ENCODE measurements at regions not wholly inside any gene's neighbourhood (a gene's known extent, or its start where the extent isn't known, plus 50 kb on each side); places are given as distances from the start of the nearest gene placed in this dataset.

DNA sequence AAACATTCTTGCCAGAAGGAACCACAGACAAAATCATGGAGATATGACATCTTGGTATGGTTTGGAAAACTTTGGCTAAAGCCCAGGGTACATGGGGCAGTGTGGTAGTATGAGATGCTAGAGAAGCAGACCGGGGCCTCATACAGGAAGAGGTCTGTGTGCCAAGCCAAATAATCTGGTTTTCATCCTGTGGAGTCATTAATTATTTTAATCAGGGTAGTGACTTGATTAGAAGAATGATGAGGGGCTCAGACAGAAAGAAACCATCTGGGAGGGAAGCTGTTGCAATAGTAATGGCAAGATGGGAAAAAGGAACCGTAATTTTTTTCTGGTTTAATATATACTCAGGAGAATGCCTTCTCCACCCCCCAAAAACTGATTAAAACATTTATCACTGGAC lies 318.0 kb downstream of the BRINP2 start:
- BruUV-seq (replicated peaks) = no TSS peak
- POLR2A ChIA-PET = no interaction called here
- no peak for ATAC-seq

DNA sequence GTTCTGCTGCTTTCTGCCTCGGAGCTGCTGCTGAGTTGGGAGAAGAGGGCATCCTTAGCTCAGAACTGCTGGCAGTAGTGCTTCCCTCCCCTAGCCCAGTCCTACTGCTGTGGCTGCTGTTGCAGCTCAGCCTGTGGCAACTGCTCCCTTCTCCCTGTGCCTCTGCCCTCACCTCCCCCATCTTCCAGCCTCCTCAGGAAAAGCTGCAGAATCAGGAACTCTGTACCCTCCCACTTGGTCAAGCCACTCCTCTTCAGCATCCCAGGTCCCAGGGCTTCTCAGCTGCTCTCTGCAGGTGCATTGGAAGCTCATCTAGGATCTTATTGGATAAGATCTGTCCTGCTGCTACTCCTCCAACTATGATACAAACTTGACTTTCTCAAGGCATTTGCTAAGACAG lies 316.7 kb downstream of the BRINP2 start:
- POLR2A ChIA-PET = no interaction called here
- intact Hi-C loops (cut with micrococcal nuclease; ENCODE audit: unreplicated experiment) = no loop called here
- H3K9me3 ChIP-seq (ENCODE audit: control insufficient read depth, insufficient read depth, low read depth, low read length) = no peaks in the 10 kb centered on the region
- TF ChIP-seq POLR2AphosphoS5 (IDR thresholded peaks at IDR 0.05; ENCODE audit: low read depth, low read length) = no peak
- no peak for TF ChIP-seq TCF7L2 (IDR thresholded peaks at IDR 0.05; ENCODE audit: low read depth, low read length)
- no peak for TF ChIP-seq SIN3A (IDR thresholded peaks at IDR 0.05; ENCODE audit: borderline replicate concordance, insufficient read depth, low read depth, low read length)
- TF ChIP-seq, protein P1, sequence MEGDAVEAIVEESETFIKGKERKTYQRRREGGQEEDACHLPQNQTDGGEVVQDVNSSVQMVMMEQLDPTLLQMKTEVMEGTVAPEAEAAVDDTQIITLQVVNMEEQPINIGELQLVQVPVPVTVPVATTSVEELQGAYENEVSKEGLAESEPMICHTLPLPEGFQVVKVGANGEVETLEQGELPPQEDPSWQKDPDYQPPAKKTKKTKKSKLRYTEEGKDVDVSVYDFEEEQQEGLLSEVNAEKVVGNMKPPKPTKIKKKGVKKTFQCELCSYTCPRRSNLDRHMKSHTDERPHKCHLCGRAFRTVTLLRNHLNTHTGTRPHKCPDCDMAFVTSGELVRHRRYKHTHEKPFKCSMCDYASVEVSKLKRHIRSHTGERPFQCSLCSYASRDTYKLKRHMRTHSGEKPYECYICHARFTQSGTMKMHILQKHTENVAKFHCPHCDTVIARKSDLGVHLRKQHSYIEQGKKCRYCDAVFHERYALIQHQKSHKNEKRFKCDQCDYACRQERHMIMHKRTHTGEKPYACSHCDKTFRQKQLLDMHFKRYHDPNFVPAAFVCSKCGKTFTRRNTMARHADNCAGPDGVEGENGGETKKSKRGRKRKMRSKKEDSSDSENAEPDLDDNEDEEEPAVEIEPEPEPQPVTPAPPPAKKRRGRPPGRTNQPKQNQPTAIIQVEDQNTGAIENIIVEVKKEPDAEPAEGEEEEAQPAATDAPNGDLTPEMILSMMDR (IDR thresholded peaks at IDR 0.05) = no peak
- TF ChIP-seq, protein P2, sequence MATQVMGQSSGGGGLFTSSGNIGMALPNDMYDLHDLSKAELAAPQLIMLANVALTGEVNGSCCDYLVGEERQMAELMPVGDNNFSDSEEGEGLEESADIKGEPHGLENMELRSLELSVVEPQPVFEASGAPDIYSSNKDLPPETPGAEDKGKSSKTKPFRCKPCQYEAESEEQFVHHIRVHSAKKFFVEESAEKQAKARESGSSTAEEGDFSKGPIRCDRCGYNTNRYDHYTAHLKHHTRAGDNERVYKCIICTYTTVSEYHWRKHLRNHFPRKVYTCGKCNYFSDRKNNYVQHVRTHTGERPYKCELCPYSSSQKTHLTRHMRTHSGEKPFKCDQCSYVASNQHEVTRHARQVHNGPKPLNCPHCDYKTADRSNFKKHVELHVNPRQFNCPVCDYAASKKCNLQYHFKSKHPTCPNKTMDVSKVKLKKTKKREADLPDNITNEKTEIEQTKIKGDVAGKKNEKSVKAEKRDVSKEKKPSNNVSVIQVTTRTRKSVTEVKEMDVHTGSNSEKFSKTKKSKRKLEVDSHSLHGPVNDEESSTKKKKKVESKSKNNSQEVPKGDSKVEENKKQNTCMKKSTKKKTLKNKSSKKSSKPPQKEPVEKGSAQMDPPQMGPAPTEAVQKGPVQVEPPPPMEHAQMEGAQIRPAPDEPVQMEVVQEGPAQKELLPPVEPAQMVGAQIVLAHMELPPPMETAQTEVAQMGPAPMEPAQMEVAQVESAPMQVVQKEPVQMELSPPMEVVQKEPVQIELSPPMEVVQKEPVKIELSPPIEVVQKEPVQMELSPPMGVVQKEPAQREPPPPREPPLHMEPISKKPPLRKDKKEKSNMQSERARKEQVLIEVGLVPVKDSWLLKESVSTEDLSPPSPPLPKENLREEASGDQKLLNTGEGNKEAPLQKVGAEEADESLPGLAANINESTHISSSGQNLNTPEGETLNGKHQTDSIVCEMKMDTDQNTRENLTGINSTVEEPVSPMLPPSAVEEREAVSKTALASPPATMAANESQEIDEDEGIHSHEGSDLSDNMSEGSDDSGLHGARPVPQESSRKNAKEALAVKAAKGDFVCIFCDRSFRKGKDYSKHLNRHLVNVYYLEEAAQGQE (IDR thresholded peaks at IDR 0.05; ENCODE audit: insufficient read depth in 1 of 2, low read depth in 2 of 2, low read length in 1 of 2) = no peak
- in situ Hi-C loops (cut with HindIII; ENCODE audit: low pct_unique_long_range_greater_than_20kb, low sequenced_read_pairs) = no loop called here
- CTCF ChIA-PET = no interaction called here
- no peak for ATAC-seq
- 0 out of 2 replicates have a peak, but pooled peaks cover 2% of the 10 kb centered on the region for H3K27me3 ChIP-seq (ENCODE audit: control insufficient read depth, insufficient read depth, low read length)
- H3K4me1 ChIP-seq (ENCODE audit: control insufficient read depth, insufficient read depth, low read length) = no peaks in the 10 kb centered on the region
- H3K27ac ChIP-seq (ENCODE audit: low read length) = no peak overlapping the region
- H3K36me3 ChIP-seq (ENCODE audit: control insufficient read depth, insufficient read depth, low read length) = no peaks in the 10 kb centered on the region
- no peak overlapping the region for H3K4me3 ChIP-seq (ENCODE audit: low read depth in 2 of 2, low read length in 2 of 2)
- BruUV-seq (replicated peaks) = no TSS peak
- DNase-seq (ENCODE audit: low read depth, low spot score) = no peak

More for the DNA sequence above, 318.0 kb downstream of the BRINP2 start:
- Histone ChIP-seq H3K9me3 (ENCODE audit: control insufficient read depth, insufficient read depth, low read depth, low read length) (no peaks in the 10 kb centered on the region), H3K4me1 (ENCODE audit: control insufficient read depth, insufficient read depth, low read length) (no peaks in the 10 kb centered on the region), H3K4me3 (ENCODE audit: low read depth in 2 of 2, low read length in 2 of 2) (no peak overlapping the region), H3K27ac (ENCODE audit: low read length) (no peak overlapping the region), H3K36me3 (ENCODE audit: control insufficient read depth, insufficient read depth, low read length) (no peaks in the 10 kb centered on the region), H3K27me3 (ENCODE audit: control insufficient read depth, insufficient read depth, low read length) (0 out of 2 replicates have a peak, but pooled peaks cover 2% of the 10 kb centered on the region)
- TF ChIP-seq TCF7L2 (IDR thresholded peaks at IDR 0.05; ENCODE audit: low read depth, low read length) (no peak), POLR2AphosphoS5 (IDR thresholded peaks at IDR 0.05; ENCODE audit: low read depth, low read length) (no peak), SIN3A (IDR thresholded peaks at IDR 0.05; ENCODE audit: borderline replicate concordance, insufficient read depth, low read depth, low read length) (no peak)
- TF ChIP-seq, protein P2 (IDR thresholded peaks at IDR 0.05; ENCODE audit: insufficient read depth in 1 of 2, low read depth in 2 of 2, low read length in 1 of 2) = no peak
- TF ChIP-seq, protein P1 (IDR thresholded peaks at IDR 0.05) = no peak
- in situ Hi-C loops (cut with HindIII; ENCODE audit: low pct_unique_long_range_greater_than_20kb, low sequenced_read_pairs) (no loop called here), intact Hi-C loops (cut with micrococcal nuclease; ENCODE audit: unreplicated experiment) (no loop called here)
- DNase-seq (ENCODE audit: low read depth, low spot score) = no peak
- CTCF ChIA-PET = no interaction called here

Data from Panc1 (cell line).